ENCODE measurements at regions not wholly inside any gene's neighbourhood (a gene's known extent, or its start where the extent isn't known, plus 50 kb on each side); places are given as distances from the start of the nearest gene placed in this dataset.

DNA sequence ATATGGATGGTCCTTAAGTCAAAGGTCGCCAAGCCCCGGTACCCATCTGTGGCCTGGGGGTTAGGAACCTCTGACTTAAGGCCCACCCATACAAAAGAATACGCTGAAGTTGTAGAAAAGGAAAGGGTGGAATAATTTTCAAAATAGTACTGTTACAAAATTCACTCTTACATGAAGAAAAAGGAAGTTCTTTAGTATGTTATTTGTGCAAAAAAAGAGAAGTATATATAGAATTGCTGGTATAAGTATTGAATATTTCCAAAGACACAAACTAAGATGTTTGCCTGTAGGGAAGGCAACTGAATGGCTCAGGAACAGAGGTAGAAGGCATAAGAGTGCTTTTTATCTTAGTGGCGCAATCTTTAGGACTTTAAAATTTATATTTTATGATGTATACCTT lies 78.7 kb downstream of the PRLHR start:
- 90% methylated on average over 4 of the region's 4 CpGs for WGBS
- H3K4me3 ChIP-seq, result no peak overlapping the region

GRCh38 chr10:118513174-118513573 lies 82.3 kb downstream of the PRLHR start:
- H3K27me3 ChIP-seq (replicated peaks; ENCODE audit: insufficient read depth), result no peaks in the 10 kb centered on the region
- H3K9me3 ChIP-seq, result no peaks in the 10 kb centered on the region
- 91% methylated on average over 3 of the region's 3 CpGs for WGBS
- H3K4me1 ChIP-seq (replicated peaks), result no peaks in the 10 kb centered on the region
- intact Hi-C loops (cut with DNase I), result no loop called here
- H3K4me3 ChIP-seq, result no peak overlapping the region
- H3K27ac ChIP-seq, result no peak overlapping the region
- no peak for DNase-seq (ENCODE audit: low spot score)
- no peaks in the 10 kb centered on the region for H3K36me3 ChIP-seq
- no peak for TF ChIP-seq POLR2A (IDR thresholded peaks at IDR 0.05)
- TF ChIP-seq, protein P1, sequence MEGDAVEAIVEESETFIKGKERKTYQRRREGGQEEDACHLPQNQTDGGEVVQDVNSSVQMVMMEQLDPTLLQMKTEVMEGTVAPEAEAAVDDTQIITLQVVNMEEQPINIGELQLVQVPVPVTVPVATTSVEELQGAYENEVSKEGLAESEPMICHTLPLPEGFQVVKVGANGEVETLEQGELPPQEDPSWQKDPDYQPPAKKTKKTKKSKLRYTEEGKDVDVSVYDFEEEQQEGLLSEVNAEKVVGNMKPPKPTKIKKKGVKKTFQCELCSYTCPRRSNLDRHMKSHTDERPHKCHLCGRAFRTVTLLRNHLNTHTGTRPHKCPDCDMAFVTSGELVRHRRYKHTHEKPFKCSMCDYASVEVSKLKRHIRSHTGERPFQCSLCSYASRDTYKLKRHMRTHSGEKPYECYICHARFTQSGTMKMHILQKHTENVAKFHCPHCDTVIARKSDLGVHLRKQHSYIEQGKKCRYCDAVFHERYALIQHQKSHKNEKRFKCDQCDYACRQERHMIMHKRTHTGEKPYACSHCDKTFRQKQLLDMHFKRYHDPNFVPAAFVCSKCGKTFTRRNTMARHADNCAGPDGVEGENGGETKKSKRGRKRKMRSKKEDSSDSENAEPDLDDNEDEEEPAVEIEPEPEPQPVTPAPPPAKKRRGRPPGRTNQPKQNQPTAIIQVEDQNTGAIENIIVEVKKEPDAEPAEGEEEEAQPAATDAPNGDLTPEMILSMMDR (IDR thresholded peaks at IDR 0.05), result no peak
- TF ChIP-seq POLR2AphosphoS5 (IDR thresholded peaks at IDR 0.05), result no peak

More for the DNA sequence above, 78.7 kb downstream of the PRLHR start:
- Histone ChIP-seq H3K4me1 (replicated peaks) (no peaks in the 10 kb centered on the region), H3K27ac (no peak overlapping the region), H3K27me3 (replicated peaks; ENCODE audit: insufficient read depth) (no peaks in the 10 kb centered on the region), H3K36me3 (no peaks in the 10 kb centered on the region), H3K9me3 (no peaks in the 10 kb centered on the region)
- intact Hi-C loops (cut with DNase I), result no loop called here
- DNase-seq (ENCODE audit: low spot score), result no peak
- TF ChIP-seq, protein P1 (IDR thresholded peaks at IDR 0.05), result no peak
- no peak for TF ChIP-seq POLR2A (IDR thresholded peaks at IDR 0.05)
- no peak for TF ChIP-seq POLR2AphosphoS5 (IDR thresholded peaks at IDR 0.05)

GRCh38 chr10:118511711-118512110 lies 83.7 kb downstream of the PRLHR start:
- Histone ChIP-seq H3K36me3 (no peaks in the 10 kb centered on the region), H3K27me3 (replicated peaks; ENCODE audit: insufficient read depth) (no peaks in the 10 kb centered on the region), H3K9me3 (no peaks in the 10 kb centered on the region), H3K4me3 (no peak overlapping the region), H3K4me1 (replicated peaks) (no peaks in the 10 kb centered on the region), H3K27ac (no peak overlapping the region)
- no peak for TF ChIP-seq POLR2AphosphoS5 (IDR thresholded peaks at IDR 0.05)
- TF ChIP-seq POLR2A (IDR thresholded peaks at IDR 0.05), result no peak
- TF ChIP-seq, protein P1 (IDR thresholded peaks at IDR 0.05), result no peak
- intact Hi-C loops (cut with DNase I), result no loop called here
- WGBS, result 71% methylated on average over 2 of the region's 2 CpGs
- no peak for DNase-seq (ENCODE audit: low spot score)

GRCh38 chr10:118508863-118509262 lies 86.6 kb downstream of the PRLHR start:
- Histone ChIP-seq H3K36me3 (no peaks in the 10 kb centered on the region), H3K27ac (no peak overlapping the region), H3K4me3 (no peak overlapping the region), H3K9me3 (no peaks in the 10 kb centered on the region), H3K27me3 (replicated peaks; ENCODE audit: insufficient read depth) (no peaks in the 10 kb centered on the region), H3K4me1 (replicated peaks) (no peaks in the 10 kb centered on the region)
- intact Hi-C loops (cut with DNase I), result no loop called here
- DNase-seq (ENCODE audit: low spot score), result no peak
- 28% methylated on average over 1 of the region's 1 CpG for WGBS
- TF ChIP-seq POLR2A (IDR thresholded peaks at IDR 0.05) (no peak), POLR2AphosphoS5 (IDR thresholded peaks at IDR 0.05) (no peak)
- TF ChIP-seq, protein P1 (IDR thresholded peaks at IDR 0.05), result no peak

DNA sequence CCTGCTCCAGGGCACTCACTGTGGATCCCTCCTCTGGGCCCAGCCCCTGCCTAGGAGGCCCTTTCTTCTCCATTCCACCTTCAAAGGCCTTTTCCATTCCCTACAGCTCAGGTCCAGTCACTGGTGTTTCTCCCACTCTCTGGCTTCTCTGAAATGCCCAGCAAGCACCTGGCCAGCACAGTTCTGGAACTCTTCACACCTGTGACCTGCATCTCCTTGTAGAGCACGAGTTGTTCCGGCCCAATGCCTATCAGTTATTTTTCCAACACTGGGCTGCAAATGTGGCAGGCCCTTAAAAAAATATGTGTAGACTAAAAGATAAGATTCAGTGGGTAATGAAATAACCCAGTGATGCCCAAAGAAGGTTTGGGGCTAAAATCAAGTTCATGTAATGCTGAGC lies 87.1 kb downstream of the PRLHR start:
- Histone ChIP-seq H3K27ac (no peak overlapping the region), H3K36me3 (no peaks in the 10 kb centered on the region), H3K4me3 (no peak overlapping the region), H3K27me3 (replicated peaks; ENCODE audit: insufficient read depth) (no peaks in the 10 kb centered on the region), H3K9me3 (no peaks in the 10 kb centered on the region), H3K4me1 (replicated peaks) (no peaks in the 10 kb centered on the region)
- no peak for DNase-seq (ENCODE audit: low spot score)
- WGBS, result 85% methylated on average over 2 of the region's 2 CpGs
- intact Hi-C loops (cut with DNase I), result no loop called here
- TF ChIP-seq POLR2A (IDR thresholded peaks at IDR 0.05) (no peak), POLR2AphosphoS5 (IDR thresholded peaks at IDR 0.05) (no peak)
- TF ChIP-seq, protein P1 (IDR thresholded peaks at IDR 0.05), result no peak

All from prostate gland (tissue), 2 donors.